HG02973 (cell line): ENCODE measurements at regions not wholly inside any gene's neighbourhood (a gene's known extent, or its start where the extent isn't known, plus 50 kb on each side); places are given as distances from the start of the nearest gene placed in this dataset.
A peak's percentile ranks its signal among the peaks of the same experiment; 100 is the strongest.
"Not testable (repeated sequence)": the region's sequence is repeated elsewhere in the genome, so short reads cannot be mapped to it uniquely, and the experiment has no call there.

Experiments
- ATAC-seq: cut with Tn5 transposase; IDR thresholded peaks from one replicate; pipeline ENCODE4 v1.9.1; 2021; ENCODE audit warnings: moderate library complexity; ENCODE audit not compliant: unreplicated experiment

DNA sequence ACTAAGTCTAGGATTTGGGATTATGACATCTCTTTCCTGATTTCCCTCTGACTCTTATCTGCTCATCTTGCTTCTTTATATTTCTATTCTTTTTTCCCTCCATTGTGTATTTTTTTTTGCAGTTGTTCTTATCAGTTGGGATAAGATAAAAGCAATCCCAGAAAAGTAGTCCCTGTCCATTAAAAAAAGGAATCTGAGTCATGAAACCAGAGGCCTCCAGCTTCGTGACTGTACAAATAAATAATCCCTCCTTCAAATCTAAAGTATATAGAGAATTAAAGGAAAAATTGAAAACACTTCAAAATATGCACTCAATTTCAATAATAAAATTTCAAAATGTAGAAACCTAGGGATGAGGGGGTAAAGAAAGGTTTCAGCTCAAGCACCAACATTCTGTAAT, 317.8 kb upstream of the NT5E start:
- ATAC-seq = no peak

DNA sequence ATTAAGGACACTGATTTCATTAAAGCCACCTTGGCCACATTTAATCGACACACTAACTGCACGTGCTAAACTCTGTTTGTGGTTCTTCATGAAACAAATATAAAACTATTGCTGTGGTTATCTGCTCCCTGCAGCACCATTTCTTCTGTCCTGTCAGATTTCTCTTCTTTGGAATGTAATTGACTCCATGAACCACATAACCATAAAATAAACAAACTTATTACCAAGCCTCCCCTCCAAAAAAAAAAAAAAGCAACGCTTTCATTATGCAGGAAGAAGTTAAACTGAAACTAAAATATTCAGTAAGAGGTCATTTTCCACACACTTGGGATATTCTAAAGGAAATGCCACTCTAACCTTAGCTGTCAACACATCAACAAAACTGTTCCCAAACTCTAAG, 319.1 kb upstream of the NT5E start:
- ATAC-seq = no peak

- ATAC-seq = no peak
Measured at GRCh38 chr6:85129881-85130280, 320.0 kb upstream of the NT5E start.

DNA sequence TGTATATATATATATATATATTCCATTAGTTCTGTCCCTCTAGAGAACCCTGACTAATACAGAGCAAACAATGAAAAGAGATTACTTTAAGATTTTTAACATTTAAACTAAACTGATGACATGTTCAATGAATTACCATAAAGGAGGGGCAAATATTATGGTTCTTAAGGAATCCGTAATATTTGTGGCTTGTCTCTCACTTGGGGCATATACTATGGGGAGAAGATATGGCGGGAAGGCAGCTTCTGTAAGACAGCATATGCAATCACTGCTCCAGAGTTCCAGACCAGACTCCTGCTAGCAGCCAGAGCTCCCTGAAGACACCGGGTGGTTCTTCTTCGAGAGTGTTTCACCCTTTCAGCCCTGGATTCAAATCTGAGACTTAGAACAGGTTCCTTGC, 321.1 kb upstream of the NT5E start:
- no peak for ATAC-seq

- not testable (repeated sequence) for ATAC-seq
Measured at GRCh38 chr6:85128256-85128655, 321.6 kb upstream of the NT5E start.

GRCh38 chr6:85127696-85128243, 322.1 kb upstream of the NT5E start:
- ATAC-seq = no peak

- ATAC-seq = no peak
Measured at GRCh38 chr6:85127168-85127498, 322.8 kb upstream of the NT5E start.

DNA sequence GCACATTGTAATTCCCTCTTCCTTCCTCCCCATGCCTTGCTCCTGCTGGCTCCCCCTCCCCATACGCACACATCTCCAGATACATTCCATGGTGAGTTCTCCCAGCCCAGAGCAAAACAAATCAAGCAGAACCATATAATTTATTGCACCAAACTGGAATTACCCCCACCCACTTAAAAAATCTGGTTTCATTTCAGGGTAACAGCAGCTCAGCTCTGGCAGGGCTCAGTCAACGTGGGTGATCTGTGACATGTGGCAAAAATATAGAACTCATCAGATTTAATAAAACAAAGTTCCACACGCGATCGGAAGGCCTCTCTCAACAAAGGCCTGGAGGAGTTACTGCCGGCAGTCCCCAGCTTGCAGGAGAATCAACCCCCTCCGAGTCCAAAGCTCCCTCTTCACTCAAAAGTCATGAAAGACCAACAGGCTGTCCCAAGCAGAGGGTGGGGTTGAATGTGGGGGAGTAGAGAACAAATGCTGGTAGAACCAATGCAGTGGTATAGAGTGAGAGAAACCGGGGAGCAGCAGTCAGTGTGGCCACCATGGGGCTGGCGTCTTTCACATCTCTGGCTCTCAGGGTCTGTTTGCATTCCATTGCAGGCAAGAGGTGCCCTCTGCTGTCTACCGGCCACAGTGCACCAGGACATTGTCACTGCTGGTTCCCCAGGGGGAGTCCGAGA, 323.3 kb upstream of the NT5E start:
- ATAC-seq = peak; percentile 74

DNA sequence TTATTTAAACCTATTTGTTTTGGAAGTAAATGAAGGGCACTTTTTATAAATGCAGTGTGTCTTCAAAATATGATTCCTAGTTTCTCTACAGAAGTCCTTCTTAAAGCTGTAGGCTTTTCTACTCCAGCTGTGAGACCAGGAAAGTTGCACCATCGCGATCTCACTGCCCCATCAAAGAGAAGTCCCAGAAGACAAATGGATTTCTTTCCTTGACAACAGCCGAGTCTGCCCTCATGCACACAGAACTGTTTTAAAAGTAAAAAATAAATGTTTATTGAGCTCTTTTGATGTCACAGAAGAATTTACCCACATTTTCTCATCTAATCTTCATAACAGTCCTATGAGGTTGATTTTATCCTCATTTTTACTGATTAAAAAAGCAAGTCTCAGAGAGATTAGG, 324.4 kb upstream of the NT5E start:
- ATAC-seq = no peak

- no peak for ATAC-seq
Measured at GRCh38 chr6:85124472-85125354, 325.2 kb upstream of the NT5E start.

DNA sequence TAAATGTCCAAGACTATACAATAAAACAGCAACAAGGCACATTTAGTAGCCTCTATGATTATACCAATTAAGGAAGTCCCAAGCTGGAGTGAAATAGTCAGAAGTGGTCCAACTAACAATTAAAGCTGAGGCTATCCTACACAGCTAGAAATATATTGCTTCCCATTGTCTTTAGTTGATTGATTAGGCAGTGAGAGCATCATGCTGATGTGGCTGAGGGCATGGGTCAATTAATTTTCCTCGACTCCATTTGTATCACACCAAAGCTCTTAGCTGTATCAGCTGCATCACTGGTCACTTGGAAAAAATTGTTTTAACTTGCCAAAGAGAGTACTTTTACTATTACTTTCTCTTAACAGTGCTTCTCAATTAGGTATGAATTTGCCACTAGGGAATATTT, 328.7 kb upstream of the NT5E start:
- ATAC-seq = no peak

DNA sequence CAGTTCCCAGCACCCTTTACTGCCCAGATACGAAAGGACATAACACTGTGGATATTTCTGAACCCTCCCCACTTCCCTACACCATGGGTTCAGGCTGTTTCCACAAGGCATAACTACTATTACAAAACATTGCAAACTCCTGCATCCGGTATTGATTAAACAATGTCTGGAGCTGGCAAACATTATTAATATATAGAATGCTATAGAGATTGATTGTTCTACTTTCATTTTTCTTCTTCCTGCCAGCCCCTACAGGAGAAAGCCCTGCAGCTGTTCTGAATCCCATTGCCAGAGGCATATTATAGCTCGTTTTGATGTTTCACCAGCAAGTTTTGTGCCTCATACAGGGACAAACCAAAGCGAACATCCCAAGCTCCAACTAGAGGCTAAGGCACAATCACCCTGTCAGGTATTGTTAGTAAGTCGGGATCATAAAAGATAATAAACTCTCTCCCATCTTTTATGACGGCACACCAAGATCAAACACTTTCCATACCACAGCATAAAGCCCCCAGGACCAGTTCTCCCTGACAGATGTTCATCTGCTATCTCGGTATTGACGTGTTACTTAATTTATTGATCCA, 331.1 kb upstream of the NT5E start:
- no peak for ATAC-seq

DNA sequence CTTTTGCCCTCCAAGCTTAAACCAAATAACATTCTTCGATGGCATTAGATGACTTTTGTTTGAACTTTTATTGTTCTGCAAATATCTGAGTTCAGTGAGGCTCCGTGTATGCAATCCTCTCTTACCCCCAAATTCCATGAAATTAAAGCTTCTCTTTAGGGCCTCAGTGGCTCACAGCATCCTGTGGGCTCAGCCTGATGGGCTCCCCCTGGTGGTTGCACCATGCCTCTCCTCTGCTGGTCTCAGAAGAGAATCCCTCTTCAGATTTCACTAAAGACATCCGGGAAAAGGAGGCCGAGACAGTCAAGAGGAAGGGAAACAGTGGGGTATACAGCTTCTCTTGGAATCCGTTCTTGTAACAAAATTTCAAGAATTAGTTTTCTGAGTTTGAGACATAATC, 331.6 kb upstream of the NT5E start:
- no peak for ATAC-seq

DNA sequence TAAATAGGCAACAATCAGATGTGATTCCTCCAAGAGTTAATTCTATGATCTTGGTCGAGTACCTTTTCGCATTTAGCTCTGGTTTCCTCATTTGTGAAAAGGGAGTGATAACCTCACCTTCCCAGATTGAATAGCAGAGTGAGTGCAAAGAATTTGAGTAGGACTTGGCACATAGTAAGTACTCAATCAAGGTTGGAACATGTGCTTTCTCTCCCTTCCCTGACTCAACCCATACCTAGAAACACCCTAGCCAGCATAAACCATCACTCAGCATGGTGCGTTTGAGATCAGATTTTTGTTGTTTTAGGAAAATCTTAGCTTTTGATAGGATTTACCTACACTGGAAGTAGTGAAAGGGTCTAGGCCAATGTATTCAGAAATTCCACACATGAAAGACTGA, 333.4 kb upstream of the NT5E start:
- no peak for ATAC-seq

DNA sequence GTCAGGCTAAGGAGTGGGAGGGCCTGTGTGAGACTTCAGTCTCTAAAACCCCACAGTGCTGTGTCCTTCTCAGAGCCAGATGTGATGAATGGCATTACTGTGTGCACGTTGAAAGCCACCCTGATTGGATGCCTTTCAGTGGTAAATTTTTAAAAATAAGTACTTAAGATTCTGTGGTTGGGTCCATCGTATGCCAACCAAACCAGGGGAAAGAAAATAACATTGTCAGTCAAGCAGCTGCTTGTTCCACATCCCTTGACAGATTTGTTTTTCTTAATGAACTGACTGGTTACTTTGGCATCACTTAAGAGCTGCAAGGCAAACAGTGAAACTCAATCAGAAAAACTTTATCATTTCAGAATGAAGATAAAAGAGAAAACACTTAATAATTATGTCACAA, 334.0 kb upstream of the NT5E start:
- ATAC-seq = no peak

GRCh38 chr6:85115376-85115775, 334.5 kb upstream of the NT5E start:
- ATAC-seq = no peak

DNA sequence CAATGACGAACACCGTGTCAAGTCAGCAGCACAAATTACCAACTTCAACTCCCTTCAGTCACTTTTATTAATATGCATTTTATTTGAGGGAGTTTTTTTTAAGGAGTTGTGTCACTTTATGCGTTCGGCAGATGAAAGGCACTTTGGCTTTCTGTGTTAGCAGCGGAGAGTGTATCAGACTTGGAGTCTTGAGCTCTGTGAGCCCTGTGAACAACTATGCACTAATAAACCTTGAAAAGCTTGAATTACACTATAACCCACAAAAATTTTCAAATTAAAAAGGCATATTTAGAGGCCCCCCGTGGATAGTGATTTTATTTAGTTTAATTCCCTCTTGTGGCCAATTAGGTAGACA, 335.3 kb upstream of the NT5E start:
- ATAC-seq = no peak

GRCh38 chr6:85113934-85114580, 335.8 kb upstream of the NT5E start:
- ATAC-seq = no peak

GRCh38 chr6:85112540-85112939, 337.3 kb upstream of the NT5E start:
- no peak for ATAC-seq

GRCh38 chr6:85111481-85112011, 338.3 kb upstream of the NT5E start:
- ATAC-seq = no peak

DNA sequence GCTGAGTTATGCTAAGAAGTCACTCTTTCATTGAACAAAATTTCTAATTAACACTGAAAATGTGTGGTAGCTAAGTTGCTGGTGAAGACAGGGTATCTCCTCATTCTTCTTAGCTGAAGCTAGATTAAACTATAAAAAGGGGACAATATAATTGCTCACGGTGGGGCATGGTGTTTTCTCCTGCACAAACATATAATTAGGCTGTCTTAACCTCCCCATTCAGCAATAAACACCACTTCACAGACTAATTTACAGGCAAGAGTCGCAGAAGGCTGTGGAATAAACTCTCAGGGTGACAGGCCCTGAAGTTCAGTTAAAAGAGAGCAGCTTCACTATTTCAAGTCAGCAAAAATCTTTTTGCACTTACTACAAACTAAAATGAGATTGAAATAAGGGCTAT, 338.9 kb upstream of the NT5E start:
- no peak for ATAC-seq
